ENCODE measurements at regions not wholly inside any gene's neighbourhood (a gene's known extent, or its start where the extent isn't known, plus 50 kb on each side); places are given as distances from the start of the nearest gene placed in this dataset.

DNA sequence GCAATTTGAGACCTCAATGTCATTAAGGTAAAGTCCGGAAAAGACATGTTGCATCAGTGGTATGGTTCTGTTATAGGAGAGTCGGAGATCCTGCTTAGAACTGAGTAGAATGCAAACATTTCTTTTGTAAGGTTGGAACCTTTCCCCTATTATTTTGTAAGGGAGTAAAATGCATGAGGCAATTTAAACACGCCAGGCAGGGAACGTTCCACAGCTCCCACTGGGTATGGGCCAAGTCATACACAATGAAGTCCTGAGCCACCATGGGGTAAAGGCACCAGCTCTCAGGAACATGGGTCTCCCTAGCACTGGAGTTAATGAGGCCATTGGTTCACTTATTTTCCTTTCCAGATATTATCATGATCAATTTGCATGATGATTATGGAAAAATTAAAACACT lies 116.6 kb upstream of the NR2F2 start:
- TF ChIP-seq, protein P1, sequence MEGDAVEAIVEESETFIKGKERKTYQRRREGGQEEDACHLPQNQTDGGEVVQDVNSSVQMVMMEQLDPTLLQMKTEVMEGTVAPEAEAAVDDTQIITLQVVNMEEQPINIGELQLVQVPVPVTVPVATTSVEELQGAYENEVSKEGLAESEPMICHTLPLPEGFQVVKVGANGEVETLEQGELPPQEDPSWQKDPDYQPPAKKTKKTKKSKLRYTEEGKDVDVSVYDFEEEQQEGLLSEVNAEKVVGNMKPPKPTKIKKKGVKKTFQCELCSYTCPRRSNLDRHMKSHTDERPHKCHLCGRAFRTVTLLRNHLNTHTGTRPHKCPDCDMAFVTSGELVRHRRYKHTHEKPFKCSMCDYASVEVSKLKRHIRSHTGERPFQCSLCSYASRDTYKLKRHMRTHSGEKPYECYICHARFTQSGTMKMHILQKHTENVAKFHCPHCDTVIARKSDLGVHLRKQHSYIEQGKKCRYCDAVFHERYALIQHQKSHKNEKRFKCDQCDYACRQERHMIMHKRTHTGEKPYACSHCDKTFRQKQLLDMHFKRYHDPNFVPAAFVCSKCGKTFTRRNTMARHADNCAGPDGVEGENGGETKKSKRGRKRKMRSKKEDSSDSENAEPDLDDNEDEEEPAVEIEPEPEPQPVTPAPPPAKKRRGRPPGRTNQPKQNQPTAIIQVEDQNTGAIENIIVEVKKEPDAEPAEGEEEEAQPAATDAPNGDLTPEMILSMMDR (optimal IDR thresholded peaks at IDR 0.05 in 1 of 3, IDR thresholded peaks at IDR 0.05 in 1 of 3, conservative IDR thresholded peaks at IDR 0.05 in 1 of 3; ENCODE audit: extremely low read depth in 1 of 3, insufficient read depth in 2 of 3, low read length in 3 of 3) = no peak
- no peak for TF ChIP-seq EZH2 (IDR thresholded peaks at IDR 0.05; ENCODE audit: low read length)

Measured in keratinocyte (primary cell).